GM12874 (cell line): ENCODE measurements at regions not wholly inside any gene's neighbourhood (a gene's known extent, or its start where the extent isn't known, plus 50 kb on each side); places are given as distances from the start of the nearest gene placed in this dataset.

Experiments used
- TF ChIP-seq, protein P1 (sequence below): IDR thresholded peaks from 2 replicates; pipeline ENCODE4 v1.5.1; 2011; ENCODE audit warnings: low read depth, mild to moderate bottlenecking, control low read depth, low read length, moderate library complexity; ENCODE audit not compliant: insufficient read depth

DNA sequence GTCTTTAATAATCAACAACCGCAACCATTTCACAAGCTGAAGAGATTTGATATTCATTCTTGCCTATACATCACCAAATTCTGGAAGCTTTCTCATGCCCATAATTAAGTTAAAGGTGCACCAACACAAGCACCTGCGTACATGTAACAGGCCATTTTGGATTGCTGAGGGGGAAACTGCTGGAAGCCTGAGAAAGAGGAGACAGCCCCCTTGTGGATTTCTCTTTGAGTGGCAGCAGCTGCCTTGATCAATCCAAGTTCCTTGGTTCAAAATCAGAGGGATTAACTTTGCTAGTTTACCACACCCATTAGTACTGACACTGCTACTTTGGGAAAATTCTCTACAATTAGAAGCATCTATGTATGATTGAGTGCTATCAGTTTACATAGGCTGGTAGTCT, 321.1 kb downstream of the NOVA1 start:
- TF ChIP-seq, protein P1, sequence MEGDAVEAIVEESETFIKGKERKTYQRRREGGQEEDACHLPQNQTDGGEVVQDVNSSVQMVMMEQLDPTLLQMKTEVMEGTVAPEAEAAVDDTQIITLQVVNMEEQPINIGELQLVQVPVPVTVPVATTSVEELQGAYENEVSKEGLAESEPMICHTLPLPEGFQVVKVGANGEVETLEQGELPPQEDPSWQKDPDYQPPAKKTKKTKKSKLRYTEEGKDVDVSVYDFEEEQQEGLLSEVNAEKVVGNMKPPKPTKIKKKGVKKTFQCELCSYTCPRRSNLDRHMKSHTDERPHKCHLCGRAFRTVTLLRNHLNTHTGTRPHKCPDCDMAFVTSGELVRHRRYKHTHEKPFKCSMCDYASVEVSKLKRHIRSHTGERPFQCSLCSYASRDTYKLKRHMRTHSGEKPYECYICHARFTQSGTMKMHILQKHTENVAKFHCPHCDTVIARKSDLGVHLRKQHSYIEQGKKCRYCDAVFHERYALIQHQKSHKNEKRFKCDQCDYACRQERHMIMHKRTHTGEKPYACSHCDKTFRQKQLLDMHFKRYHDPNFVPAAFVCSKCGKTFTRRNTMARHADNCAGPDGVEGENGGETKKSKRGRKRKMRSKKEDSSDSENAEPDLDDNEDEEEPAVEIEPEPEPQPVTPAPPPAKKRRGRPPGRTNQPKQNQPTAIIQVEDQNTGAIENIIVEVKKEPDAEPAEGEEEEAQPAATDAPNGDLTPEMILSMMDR = no peak

DNA sequence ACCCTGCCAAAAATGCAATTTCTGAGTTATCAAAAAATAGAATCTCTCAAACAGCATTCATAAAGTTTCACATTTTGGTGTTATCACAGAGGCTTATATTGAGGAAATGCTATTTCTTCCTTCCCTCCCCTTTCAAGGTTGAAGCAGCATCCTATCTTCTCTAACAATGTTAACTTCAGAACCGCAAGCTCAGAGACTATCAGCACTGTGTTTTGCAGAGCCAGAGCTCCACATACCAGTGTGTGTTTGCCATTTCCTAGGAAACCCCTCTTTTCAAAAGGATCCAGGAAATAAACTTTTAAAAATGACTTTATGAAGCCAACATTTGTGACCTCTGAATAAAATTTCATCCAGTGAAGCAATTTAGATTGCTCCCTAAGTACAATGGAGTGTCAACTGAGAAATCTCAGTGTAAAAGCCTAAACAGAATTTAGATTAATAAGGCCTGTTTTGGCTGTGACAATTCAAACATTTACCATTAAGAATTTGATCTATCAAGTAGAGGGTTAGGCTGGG, 332.6 kb downstream of the NOVA1 start:
- TF ChIP-seq, protein P1 = no peak

DNA sequence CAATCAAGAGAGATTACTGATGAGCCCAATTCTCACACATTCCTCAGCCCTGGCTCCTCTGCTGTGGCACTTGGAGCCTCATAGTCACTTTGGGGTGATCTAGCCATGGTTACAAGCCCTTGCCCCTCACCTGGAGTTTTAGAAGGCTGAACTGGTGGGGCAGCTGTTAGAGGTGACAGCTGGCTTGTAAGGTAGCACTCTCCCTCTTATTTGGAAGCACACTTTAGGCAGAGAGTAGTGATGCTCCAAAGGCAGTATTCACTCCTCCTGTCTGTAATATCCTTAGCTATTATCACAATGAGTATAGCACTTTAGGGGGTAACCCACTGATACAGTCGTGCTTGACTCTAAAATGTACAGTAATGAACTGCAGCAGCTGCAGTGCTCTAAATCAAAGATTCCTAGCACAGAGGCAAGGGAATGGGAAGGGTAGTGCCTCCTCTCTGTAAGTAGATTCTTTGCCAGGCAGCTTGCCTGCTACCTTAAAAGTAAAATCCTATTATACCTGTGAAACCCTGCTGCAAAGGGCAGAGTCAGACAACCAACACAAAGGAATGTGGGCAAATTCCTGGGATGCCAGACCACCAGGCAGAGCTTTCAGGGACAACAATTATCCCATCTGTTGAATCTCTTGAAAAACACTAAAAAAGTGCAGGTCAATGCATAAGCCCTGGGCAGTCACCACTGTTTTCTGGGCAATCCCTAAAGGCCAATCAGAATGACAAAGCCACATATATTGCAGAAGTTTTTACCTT, 336.3 kb downstream of the NOVA1 start:
- TF ChIP-seq, protein P1 = no peak

DNA sequence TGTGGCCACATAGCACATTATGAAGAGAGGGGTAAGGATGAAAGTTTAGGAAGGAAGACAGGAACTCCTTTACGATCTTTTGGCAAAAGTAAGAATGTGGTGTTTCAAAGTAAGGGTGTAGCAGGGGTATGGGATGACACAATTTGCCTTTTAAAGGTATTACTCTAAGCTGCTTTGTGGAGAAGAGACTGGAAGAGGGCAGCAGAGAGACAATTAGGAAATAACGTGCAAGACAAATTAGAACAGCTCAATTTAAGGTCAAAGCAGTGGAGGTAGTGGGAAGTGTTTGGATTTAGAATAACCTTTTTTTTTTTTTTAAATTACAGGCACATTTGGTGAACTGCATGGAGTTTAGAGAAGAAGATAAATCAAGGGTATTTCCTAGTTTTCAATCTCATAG, 342.6 kb downstream of the NOVA1 start:
- TF ChIP-seq, protein P1 = no peak

DNA sequence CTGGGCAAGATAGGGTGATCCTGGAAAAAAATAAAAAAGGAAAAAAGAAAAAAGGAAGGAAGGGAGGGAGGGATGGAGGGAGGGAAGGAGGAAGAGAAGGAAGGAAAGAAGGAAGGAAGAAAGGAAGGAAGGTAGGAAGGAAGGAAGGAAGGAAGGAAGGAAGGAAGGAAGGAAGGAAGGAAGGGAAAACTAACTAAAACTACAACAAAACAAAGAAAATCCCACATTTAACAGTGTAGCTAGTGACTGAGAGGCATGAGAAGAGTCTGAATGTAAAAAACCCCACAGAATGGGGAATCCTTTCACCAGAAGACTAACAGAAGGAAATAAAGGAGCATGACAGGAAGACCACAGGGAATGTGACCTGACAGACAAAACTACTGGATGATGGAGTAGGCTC, 345.7 kb downstream of the NOVA1 start:
- TF ChIP-seq, protein P1 = no peak

DNA sequence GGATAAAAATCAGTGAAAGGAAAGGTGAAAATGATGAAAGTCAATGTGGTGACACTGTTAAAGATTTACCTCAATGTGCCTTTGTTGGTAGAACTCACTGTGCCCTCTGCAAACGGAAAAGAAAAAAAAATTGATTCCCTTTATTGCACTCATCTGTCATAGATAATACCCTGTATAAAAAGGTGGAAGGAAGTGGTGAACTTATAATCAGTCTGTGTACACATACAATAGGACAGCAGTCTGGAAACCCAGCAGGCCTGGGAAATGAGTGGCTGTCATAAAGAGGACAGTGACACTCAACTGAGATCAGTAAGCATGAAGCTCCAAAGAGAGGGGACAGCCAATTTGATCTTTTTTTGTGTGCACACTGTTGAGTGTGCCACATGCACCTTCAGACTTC, 364.7 kb downstream of the NOVA1 start:
- TF ChIP-seq, protein P1 = no peak

DNA sequence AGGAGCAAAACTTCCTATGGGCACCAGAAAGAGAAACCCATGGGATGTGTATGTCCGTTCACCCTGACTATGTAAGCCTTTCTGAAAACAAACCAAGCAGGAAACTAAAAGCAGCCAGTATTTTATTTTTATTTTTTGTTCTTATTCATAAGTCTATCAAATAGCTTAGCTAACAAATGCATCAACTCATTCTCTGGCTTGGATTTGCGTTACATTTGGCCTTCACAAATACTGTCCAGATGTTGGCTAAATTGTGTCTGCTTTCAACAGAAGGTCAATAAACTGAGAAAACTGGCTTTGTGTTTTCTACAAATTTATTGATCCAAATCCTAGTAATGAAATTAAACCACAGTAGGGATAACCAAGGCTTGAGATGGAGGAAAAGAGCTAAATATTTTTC, 379.0 kb downstream of the NOVA1 start:
- TF ChIP-seq, protein P1 = no peak
